Upper lobe of left lung (tissue), 4 donors: ENCODE measurements at regions not wholly inside any gene's neighbourhood (a gene's known extent, or its start where the extent isn't known, plus 50 kb on each side); places are given as distances from the start of the nearest gene placed in this dataset.

Experiments
- CTCF ChIP-seq, 6 experiments: fragments of 450-650 bp in 4 of 6; fragments of 200-600 bp in 2 of 6; sonication (generic) in 2 of 6; IDR thresholded peaks; one replicate each; pipeline ENCODE4 v1.5.1; 2016 to 2019; ENCODE audit warnings: antibody characterized with exemption in 6 of 6
- POLR2A ChIP-seq, 4 donors: fragments of 450-650 bp; IDR thresholded peaks; one replicate each; pipeline ENCODE4 v1.5.1; 2016 to 2017; ENCODE audit warnings: antibody characterized with exemption in 4 of 4, mild to moderate bottlenecking in 2 of 4

- TF ChIP-seq CTCF (IDR thresholded peaks at IDR 0.05): no peak
- no peak for TF ChIP-seq POLR2A (IDR thresholded peaks at IDR 0.05)
Measured at GRCh38 chr4:182073278-182073677, 169.9 kb upstream of the TENM3 start.
